Activated CD8-positive, alpha-beta memory T cell treated with anti-CD3 and anti-CD28 coated beads for 48 hours (primary cell): ENCODE measurements at regions not wholly inside any gene's neighbourhood (a gene's known extent, or its start where the extent isn't known, plus 50 kb on each side); places are given as distances from the start of the nearest gene placed in this dataset.

Source experiments
- DNase-seq, 3 experiments: peaks; one replicate each; pipeline ENCODE4 v3.0.0-alpha.2; 2020; ENCODE audit warnings: low read depth in 2 of 3, low spot score in 2 of 3

DNA sequence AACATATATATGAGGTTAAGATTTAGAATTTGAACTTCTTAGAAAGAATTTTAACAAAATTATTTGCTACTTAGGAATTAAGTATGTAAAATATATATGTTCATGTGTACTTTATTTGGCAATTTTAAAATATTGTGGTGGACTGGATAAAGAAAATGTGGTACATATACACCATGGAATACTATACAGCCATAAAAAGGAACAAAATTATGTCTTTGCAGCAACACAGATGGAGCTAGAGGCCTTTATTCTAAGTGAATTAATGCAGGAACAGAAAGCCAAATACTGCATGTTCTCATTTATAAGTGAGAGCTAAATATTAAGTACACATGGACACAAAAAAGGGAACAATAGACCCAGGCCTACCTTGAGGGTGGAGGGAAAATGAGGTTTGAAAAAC lies 72.2 kb upstream of the FMN2 start:
- DNase-seq, result no peak

DNA sequence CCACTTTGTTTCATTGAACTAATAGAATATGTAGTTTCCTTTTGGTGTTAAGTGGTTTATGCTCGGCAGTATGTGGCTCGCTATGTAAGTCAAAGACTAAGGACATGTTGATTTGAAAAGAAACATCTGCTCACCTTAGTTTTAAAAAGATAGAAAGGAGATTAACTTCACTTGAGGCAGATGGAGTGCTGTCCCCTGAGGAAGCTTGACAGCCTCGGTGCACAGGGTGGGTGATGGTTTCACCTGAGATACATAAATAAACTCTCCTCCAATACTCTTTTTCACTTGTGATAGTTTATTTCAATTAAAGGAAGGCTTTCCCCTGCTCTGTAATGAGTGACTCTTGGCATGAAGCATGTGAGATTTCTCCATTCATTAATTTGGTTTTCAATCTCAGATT lies 70.8 kb upstream of the FMN2 start:
- DNase-seq, result no peak

DNA sequence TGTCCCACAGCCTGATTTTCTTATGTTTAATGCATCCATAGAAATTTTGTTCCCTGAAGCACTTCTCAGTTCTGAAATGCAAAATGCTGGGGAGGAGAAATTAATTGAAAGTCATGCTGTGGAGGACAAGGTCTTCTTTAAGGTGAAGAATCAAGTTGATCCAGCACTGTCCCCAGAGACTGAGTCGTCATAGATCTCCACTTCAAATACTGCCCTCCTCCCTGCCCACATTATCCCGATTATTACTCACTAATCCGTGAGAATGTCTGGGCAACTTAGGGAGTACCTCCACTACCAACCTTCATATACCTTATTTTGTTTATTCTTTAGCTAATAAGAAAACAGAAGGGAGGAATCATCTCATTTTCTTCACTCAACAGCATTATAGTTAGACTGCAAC lies 70.0 kb upstream of the FMN2 start:
- DNase-seq, result no peak

DNA sequence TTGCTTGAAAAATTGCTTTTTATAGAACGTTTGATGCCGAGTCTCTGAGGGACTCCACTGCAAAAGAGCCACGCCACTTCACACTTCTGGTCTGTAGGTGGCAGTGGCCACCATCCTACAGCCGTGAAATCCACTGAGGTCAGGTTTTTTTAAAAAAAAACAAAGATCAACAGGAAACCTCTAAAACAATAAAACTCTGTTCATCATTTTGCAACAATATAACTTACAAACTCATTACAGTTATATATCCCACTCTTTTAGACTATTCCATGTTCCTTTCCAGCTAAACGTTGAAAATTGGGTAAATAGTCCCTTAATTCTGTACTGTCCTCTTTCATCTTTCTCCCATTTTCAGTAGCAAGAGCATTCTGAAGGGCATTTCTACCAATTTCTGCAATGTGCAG lies 64.6 kb upstream of the FMN2 start:
- DNase-seq, result no peak

DNA sequence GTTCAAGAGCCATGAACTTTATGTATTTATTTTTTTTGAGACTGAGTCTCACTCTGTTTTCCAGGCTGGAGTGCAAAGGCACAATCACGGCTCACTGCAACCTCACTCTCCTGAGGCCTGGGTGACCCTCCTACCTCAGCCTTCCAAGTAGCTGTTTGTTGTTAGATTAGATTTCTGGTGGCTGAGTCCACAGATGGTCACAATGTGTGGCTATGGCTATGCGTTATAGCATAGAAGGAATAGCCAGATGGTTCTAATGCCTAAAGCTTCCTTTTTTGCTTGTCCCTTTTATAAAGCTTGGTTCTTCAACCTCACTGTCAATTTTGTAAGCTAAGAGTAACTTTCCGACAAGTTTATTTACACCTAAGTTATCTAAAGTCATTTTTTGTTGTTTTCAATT lies 62.3 kb upstream of the FMN2 start:
- no peak for DNase-seq

DNA sequence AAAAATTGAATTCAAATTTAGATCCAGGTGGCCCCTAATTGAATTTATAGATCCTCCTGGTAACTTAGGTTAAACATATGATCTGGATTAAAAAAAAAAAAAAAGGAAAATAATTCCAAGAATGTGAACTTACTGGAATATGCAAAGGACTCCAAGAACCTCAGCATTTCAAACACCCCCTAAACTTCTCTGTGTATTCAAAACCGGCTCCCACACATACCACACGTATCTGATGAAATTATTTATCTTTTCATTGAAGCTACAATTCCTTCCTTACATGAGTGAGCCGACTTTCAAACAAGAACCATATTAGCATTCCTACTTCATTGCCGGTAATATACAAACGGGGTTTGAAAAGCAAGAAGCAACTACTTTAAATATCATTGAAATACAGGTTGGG lies 61.4 kb upstream of the FMN2 start:
- DNase-seq, result no peak

DNA sequence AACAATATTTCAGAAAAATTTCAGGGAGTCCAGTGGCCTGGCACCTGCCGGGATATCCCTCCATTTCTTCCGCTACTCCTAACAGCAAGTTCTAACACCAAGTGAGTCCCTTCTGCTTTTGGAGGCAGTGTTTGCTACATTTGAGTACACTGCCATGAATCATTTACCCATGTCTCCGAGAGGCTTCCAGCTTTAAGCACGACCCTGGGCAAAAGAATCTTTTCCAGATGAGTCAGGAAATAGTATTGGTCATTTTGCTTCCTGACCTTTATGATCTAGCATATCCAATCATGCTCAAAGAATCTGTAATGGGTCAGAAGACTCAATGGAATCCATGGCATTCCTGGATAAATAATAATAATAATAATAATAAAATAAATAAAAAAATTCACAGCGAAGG lies 60.7 kb upstream of the FMN2 start:
- no peak for DNase-seq

DNA sequence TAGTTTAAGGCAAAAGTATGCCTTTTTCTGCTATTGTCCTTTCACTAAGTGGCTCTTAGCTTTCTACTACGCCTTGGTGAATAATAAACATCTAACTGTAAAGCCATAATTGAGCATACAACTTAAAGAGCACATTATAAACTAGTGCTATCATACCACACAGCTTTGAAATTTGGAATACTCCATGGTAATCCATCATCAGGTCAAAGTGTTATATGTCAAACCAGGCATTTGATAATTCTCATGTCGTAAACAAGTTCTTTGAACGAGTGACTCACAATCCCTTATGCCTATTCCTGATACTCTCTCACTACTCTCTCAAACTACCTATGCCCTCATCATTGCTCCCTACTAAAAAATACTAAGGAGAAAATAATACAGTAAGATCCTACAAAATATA lies 60.3 kb upstream of the FMN2 start:
- DNase-seq, result no peak

DNA sequence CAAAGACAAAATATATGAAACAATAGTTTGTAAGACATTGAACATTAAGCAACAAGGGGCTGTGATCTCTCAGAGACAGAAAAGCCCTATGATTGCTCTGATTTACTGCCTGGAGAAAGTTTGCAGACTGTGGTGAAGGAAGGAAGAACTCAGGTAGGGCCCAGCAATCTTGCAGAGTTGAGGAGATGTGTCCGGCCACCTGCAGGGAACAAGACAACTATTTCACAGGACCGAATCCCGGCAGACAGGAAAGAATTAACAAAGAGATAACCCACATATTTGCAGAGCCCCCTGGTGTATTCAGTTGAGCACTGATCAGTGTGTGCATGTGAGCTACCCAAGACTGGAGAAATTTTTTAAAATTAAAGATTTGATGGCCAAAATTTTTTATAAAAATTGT lies 58.3 kb upstream of the FMN2 start:
- DNase-seq, result no peak

DNA sequence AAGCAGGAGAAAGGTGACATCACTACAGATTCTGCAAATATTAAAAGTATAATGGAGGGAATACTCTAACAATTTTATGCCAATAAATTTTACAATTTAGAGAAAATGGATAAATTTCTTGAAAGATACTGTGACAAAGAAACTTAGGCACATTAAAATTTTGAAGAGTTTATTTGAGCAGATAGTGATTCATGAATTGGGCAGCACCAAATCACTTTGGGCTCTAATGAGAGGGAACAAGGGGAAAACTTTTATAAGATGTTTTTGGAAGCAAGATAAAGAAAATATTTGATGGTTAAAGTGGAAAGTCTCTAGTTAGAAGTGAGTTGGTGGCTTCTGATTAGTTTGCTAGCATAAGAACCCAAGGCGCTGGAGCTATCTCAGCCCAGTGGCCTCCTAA lies 55.2 kb upstream of the FMN2 start:
- no peak for DNase-seq
